Esophagus mucosa (tissue), 1 donor: ENCODE measurements at regions not wholly inside any gene's neighbourhood (a gene's known extent, or its start where the extent isn't known, plus 50 kb on each side); places are given as distances from the start of the nearest gene placed in this dataset.
"Not testable (repeated sequence)": the region's sequence is repeated elsewhere in the genome, so short reads cannot be mapped to it uniquely, and the experiment has no call there.

ENCODE experiments used
- ATAC-seq: fragments of 200-7000 bp; cut with Tn5 transposase; one replicate; pipeline ENCODE4 v1.9.1; 2020
- donor health status: DM: yes; HTN: yes; CAD: no.

DNA sequence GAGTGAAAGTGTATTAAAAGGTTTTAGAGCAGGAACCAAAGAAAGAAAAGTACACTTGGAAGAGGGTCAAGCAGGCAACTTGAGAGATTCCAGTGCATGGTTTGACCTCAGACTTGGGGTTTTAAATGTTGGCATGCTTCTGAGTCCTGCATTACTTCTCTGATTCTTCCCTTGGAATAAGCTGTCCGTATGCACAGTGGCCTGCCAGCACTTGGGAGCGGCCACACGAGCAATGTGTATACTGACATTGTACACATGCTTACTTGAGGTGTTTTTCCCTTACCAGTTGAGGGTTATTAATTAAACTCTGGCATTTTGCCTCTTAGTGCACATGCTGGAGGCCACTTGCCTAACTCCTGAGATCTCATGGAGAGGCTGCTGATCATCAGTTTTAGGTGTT, 786.6 kb upstream of the RGS18 start:
- no peak for ATAC-seq

- no peak for ATAC-seq
These were observed 770.0 kb upstream of the RGS18 start for GRCh38 chr1:191388283-191388682.

DNA sequence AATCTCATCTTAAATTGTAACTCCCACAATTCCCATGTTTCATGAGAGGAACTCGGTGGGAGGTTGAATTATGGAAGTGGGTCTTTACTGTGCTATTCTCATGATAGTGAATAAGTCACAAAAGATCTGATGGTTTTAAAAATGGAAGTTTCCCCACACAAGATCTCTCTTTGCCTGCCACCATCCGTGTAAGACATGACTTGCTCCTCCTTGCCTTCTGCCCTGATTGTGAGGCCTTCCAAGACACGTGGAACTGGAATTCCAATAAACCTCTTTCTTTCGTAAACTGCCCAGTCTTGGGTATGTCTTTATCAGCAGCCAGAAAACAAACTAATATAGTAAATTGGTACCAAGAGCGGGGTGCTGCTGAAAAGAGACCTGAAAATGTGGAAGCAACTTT, 761.6 kb upstream of the RGS18 start:
- ATAC-seq = no peak

DNA sequence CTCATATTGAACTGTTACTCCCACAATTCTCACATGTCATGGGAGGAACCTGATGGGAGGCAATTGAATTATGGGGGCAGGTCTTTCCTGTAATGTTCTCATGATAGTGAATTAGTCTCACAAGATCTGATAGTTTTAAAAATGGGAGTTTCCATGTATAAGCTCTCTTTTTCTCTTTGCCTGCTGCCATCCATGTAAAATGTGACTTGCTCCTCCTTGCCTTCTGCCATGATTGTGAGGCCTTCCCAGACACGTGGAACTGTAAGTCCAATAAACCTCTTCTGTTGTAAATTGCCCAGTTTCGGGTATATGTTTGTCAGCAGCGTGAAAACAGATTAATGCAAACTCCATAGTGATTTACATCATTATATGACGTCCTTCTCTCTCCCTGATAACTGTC, 759.7 kb upstream of the RGS18 start:
- ATAC-seq = no peak

GRCh38 chr1:191405417-191405816, 752.8 kb upstream of the RGS18 start:
- ATAC-seq = no peak

- no peak for ATAC-seq
These were observed 743.2 kb upstream of the RGS18 start for GRCh38 chr1:191414981-191415640.

- ATAC-seq = no peak
These were observed 738.4 kb upstream of the RGS18 start for GRCh38 chr1:191419842-191420241.

- no peak for ATAC-seq
These were observed 730.7 kb upstream of the RGS18 start for GRCh38 chr1:191427593-191427992.

GRCh38 chr1:191432817-191433216, 725.4 kb upstream of the RGS18 start:
- ATAC-seq = no peak

- ATAC-seq = no peak
These were observed 719.3 kb upstream of the RGS18 start for GRCh38 chr1:191438979-191439378.

GRCh38 chr1:191448279-191448678, 710.0 kb upstream of the RGS18 start:
- ATAC-seq = not testable (repeated sequence)

DNA sequence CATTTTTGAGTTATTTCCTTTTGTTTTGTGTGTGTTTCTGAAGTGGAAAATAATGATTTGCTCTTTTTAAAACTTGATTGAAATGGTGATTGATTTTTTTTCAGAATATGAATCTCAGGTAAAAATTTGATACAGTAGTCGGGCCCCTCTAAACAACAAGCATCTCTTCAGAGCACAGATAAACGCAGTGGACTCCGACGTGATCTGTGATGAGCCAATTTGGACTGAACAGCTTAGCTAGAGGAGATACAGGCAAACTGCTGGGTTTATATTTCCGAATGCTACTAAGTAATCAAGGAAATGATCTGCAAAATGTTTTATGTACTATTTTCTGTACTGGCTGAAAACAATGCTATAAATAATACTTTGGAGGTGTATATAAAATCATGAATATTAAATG, 705.7 kb upstream of the RGS18 start:
- no peak for ATAC-seq

DNA sequence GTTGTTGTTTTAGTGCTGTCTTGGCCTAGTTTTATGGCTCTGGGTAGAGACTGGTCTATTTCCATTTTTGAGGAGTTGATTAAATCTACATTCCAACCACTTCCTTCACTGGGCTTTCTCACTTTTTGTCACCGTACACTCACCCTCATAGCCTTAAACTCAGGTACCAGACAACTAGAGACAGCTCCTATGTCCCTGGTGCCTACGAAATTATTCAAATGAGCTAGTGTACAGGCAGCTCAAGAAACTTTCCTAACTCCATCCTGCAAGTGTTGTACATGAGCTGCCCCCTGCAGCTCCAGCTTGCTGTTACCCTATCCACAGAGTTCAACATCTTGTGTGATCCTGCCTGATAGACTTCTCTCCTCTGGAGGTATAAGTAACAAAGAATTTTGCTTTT, 704.8 kb upstream of the RGS18 start:
- ATAC-seq = no peak

DNA sequence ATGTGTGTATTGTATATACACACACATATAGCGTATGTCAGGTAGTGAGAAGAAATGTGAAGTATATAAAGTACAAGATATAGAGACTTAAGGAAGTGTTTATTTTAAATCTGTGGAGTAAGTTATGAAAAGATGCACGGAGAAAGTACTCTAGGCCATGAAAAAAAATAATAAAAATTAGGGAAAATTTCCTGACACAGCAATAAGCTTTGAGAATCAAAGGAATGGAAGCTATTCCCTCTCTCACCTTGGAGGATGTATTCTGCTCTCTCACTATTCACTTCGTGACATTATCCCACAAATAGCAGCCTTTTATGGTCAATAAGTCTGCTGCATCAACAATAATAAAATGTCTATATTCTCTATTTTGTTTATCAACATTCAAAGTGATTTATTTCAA, 700.4 kb upstream of the RGS18 start:
- no peak for ATAC-seq

DNA sequence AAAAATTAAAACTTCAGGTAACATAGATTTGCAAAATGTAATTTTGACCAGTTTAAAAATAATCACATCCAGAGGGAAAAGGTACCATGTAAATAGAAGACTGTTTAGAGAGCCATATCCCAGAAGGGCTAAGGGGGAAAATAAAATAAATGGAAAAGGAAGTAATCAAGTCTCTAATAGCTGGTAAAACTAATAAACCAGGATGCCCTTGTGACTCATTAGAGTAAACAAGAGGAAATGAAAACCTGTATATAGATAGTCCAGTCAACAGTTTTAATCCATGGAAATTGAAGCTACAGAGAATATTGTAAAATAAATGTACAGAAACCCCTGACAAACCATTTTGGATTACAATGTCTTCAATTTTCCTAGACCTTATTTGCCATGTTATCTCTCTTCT, 698.0 kb upstream of the RGS18 start:
- ATAC-seq = no peak

DNA sequence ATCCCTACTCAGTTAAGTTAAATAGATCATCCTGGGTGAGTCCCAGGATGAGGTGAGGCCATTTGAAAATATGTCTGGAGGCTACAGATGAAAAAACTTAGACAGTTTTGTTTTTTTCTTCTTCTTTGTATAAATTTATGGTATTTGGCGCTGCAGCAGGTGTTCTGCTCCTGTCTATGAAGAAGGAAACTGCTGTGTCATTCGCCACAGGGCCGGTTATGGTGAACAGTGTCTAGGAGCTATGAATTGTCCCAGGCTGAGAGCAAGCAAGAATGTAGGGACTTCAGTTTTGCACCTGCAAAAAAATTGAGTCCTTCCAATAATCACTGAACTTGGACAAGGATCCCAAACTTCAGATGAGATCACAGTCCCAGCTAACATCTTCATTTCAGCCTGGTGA, 674.3 kb upstream of the RGS18 start:
- no peak for ATAC-seq

GRCh38 chr1:191490303-191490702, 668.0 kb upstream of the RGS18 start:
- ATAC-seq = no peak

DNA sequence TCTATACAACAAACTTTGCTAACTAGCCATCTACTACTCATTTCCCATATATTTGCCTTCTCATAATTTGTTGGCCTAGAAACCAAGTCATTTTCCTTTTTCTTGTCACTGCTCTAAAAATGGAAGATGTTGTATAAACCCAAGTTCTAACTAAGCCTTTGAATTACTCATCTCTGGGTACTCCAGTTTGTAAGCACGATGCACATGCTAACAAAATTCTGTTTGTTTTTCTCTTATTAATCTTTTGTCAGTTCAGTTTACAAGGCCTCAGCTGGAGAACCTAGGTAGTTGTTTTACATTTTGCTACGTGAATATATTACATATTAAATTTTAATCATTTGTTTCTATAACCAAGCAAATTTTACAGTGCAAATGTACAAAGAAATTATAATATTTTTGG, 663.2 kb upstream of the RGS18 start:
- no peak for ATAC-seq

DNA sequence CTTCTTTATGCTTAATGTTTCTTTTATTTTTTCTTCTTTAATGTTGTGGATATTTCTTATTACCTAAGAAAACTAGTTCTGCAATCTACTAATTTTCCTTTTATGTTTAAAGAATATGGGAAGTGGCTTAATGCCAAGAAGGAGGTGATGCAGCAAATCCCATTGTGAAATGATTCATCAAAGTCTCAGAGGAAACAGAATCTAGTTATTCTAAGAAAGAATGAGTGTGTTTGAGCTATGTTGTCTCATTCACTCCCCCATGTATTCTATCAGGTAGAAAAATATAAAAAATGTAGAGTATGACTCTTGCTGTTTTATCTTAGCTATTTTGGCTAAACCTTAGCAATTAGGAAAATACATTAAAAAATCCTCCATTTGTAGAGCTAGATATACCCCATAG, 659.9 kb upstream of the RGS18 start:
- no peak for ATAC-seq

- ATAC-seq = no peak
These were observed 659.4 kb upstream of the RGS18 start for GRCh38 chr1:191498825-191499224.

DNA sequence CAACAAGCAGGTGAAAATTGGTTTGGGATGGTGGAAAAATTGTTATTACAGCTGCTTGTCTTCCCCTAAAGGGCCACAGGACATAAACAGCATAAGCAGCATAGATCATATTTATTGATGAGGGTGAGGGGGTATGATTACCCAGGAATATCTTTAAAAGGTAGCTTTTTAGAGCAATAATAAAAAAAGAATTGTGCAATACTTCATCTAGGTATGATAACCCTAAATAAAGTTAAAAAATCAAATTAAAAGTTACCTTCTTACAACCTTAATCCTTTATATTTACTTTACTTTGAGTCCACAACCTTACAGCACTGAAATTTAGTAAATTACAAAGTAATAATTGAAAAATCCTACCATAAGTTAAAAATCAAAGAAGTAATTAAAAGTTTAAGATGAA, 653.3 kb upstream of the RGS18 start:
- ATAC-seq = no peak

DNA sequence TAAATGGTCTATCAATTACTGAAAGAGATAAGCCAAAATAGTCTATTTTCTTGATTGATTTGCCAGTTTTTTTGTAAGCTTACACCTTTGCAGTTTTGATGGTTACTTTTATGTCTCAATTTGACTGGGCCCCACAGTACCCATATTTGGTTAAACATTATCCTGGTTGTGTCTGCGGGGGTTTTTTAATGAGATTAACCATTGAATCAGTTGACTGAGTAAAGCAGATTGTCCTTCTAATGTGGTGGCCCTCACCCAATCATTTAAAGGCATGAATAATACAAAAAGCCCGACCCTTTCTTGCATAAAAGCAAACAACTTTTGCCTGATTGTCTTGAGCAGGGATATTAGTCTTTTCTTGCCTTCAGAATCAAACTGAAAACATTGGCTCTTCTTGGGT, 650.0 kb upstream of the RGS18 start:
- ATAC-seq = no peak

- not testable (repeated sequence) for ATAC-seq
These were observed 646.8 kb upstream of the RGS18 start for GRCh38 chr1:191511480-191511879.

DNA sequence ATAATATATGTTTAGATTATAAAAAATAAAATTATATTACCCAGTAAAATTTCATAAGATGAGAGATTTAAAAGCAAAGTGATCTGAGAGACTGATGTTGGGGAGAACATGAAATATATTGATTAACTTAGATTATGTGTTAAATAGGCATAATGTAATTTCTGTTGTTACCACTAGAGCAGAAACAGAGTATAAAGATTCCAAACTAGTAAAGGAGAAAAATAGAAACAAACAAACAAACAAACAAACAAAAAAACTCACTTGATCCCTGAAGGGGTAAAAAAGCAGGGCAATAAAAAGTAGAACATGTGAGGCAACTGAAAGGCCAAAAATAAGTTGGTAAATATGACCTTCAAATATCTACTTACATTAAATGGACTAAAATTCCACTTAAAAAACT, 640.4 kb upstream of the RGS18 start:
- ATAC-seq = no peak

DNA sequence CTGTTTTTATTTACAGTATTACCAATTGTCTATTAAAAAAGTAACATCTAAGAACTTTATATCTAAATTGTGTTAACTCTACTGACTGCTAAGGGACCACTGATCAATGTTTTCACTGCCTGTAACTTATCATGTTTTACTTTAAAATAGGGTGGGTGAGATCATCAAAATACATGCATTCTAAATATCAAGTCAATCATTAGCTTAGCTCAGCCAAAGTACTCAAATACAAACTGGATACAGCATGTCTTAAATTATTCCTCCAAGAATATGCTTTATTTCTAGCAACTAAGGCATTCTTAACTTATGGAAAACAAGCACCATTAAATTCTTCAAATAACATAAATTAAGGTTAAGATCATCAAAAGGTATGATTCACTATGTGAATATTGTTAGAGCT, 638.7 kb upstream of the RGS18 start:
- no peak for ATAC-seq

GRCh38 chr1:191520345-191520744, 637.9 kb upstream of the RGS18 start:
- ATAC-seq = no peak
